GF-D8 (cell line): ENCODE measurements at regions not wholly inside any gene's neighbourhood (a gene's known extent, or its start where the extent isn't known, plus 50 kb on each side); places are given as distances from the start of the nearest gene placed in this dataset.
"Not testable (repeated sequence)": the region's sequence is repeated elsewhere in the genome, so short reads cannot be mapped to it uniquely, and the experiment has no call there.

Source experiments
- DNase-seq: peaks from one replicate; lab custom pipeline; 2025; lab: John Stamatoyannopoulos, UW

DNA sequence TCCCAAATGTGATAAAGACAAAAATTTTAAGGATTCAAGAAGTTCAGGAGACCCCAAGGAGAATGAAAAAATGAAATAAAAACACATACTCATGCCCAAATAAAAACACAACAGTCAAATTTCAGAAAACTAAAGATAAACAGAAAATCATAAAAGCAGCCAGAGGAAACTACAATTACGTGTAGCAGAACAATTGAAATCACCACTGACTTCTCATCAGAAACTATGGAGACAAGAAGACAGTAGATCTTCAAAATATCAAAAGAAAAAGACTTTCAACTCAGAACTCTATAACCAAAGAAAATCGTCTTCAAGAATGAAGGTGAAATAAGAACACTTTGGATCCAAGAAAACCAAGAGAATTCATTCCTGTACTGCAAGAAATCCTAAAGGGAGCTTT is 54.9 kb downstream of the DIO3 start:
- DNase-seq: no peak

DNA sequence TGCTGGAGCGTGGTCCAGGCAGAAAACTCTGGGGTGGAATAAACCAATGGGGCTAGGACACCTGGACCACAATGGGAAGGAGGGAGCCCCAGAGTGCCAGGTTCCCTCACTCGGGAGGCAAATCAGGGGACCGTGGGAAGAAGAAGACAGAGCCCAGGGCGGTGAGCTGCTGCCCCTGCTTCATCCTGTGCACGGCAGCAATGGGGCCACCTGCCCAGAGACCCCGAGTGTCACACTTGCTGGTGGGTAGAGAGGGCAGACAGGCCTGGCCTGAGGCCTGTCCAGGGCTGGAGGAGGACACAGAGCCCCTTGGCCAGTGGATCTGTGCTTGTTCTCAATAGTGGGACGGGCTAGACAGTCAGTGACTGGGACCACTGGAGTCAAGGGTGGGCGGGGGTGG is 58.2 kb downstream of the DIO3 start:
- no peak for DNase-seq

DNA sequence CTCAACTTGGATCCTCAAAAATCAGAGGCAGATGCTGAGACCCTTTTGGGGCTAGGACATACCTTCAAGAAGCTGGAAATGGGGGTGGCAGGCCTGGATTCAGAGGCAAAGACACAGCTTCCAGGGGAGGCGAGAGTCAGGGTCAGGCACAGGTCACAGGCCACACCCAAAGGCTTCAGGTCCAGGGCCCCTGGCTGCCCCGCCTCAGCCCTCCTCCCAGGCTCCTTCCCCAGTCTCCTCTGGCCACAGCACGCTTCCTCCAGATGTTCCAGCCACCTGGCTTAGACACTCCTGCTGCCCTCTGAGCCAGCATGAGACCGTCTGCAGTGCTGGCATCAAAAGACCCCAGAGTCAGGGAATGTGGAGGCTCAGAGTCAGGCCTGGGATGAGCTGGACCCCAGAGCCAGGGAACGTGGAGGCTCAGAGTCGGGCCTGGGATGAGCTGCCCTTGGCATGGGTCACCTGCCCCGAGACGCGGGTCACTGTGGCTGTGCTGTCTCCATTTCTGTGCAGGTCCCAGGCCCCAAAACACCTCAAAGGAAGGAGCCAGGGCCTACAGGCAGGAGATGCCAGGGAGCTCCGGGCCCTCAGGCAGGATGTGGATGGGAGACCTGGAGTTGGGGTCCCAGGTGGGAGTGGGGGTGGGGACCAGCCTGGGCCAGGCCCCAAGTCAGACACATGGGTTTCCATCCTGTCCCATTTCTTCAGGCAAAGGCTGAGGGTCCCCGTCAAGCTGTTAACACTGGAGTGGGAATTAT is 58.9 kb downstream of the DIO3 start:
- no peak for DNase-seq

DNA sequence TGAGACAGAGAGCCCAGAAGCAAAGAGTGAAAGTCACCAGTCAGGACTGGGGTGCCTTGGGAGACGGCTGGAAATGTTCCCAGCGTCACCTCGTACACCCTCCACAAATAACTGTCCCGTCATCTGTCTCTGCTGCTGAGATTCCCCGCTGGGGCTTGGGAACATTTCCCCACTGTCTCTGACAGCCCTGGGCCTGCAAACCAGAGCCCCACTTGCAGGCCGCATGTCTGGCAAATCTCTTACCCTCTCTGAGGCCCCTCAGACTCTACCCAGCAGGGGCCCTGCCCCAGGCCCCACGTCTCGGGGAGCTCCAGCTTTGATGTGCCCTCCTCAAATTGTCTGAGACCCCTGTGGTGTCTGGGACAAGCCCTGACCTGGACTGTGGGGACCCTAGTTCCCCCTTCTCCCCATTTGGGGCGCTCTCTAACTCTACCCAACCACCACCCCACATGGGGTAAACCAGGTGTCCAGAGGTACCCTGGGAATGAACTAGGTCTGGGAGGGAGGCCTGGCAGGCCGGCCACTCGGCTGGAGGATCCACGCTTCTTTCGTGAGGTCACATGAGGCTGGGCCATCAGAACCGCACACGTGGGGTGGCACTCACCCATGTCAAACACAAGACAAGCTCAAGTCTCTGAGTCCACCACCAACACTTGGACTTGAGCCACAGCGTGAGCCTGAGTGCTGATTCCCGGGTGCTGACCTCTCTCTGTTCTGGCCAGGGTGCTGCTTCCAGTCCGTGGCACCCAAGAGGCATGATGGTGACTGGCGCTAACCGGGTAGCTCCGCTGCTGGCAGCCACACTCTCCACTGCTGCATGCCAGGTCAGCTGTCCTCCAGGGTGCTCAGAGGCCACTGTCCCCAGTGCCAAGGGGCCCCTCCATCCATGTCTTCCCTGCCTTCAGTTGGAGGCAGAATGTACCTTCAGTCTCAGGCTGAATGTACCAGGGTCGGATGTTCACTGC is 59.8 kb downstream of the DIO3 start:
- DNase-seq: no peak

DNA sequence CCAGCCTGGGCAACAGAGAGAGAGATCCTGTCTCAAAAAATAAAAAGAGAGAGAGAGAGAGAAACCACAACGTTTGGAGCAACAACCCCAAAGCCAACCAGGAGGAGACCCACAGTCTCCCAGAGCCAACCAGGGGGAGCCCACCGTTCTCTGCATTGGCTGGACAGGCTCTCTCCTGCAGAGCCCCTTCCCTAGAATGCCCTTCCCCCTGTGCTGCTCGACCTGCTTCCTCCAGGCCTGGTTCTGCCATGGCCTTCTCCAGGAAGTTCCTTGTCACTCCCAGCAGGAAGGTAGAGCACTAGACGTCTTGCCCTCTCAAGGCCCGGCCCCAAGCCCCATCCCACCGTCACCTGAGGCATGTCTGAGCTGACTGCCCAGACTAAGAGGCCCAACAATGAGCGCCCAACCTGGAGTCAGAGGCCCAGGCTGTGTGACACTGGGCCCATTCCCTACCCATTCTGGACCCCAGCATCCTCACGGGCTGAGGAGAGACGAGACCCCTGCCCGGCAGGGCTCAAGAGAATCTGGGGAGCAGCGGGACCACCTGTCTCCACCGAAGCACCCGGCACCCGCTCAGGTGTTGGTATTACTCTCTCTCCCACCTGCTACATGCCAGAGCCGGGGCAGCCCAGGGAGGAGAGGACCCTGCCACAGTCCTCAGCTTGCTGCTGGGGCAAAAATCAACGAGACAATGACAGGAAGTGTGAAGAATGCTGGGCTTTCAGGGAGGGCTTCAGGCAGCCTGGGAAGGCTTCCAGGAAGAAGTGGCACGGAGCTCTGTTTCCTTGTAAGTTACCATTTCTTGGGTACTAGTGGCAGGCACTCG is 61.2 kb downstream of the DIO3 start:
- no peak for DNase-seq

DNA sequence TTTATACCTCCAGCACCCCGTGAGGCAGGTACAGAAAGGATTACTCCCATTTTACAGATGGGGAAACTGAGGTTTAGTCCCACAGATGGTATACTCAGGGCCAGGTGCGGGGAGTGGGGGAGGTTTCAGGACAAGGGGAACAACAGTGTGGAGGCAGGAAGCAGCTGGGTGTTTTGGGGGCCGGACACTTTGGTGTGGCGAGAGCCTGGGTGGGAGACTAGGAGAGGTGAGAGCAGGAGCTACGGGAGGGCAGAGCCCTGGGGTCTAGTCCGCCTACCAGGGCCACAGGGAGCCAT is 61.7 kb downstream of the DIO3 start:
- DNase-seq: no peak

DNA sequence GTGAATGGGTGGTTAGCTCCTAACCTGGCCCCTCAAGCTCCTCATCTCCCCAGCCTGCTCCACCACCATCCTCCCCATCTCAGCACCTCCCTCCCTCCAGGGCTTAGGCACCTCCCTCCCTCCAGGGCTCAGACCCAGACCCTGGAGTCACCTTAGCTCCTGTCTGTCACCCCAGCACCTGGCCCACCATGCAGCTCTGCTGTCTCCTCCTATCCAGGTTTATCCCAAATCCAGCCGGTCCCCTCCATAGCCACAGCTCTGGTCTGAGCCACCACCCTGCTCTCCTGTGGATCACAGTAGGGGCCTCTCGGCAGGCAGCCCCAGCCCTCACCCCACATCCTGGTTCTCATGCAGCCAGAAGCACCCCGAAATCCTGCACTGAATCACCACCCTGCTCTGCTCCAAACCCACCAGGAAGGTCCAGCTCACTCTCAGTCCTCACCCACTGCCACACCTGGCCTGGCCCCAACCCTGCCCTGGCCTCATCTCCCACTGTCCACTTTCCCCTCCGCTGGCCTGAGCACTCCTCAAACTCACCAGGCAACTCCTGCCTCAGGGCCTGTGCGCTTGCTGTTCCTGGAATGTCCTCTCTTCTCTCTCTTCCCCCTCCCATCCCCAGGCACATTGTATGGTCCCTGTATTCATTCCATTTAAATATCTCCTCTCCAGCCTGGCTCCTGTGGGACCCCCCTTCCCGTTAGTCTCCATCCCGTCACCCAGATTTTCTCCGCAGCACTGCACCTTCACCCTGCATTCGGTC is 62.6 kb downstream of the DIO3 start:
- DNase-seq: no peak

DNA sequence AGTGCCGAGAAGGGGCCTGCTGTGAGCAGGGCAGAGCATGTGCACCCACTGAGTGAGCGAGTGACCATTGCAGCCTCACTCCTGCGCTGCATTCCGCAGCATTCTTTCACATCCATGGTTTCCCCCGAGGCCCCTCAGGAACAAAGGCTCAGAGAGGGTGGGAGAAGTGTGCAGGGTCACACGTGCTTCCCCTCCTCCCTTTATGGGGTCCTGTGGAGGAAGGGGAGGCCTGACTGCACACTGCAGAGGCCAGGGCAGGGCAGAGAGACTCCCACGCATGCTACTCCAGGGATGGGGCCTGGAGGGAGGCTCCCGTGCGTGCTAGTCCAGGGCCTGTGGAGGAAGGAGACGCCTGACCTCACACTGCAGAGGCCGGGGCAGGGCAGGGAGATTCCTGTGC is 63.2 kb downstream of the DIO3 start:
- DNase-seq: no peak

DNA sequence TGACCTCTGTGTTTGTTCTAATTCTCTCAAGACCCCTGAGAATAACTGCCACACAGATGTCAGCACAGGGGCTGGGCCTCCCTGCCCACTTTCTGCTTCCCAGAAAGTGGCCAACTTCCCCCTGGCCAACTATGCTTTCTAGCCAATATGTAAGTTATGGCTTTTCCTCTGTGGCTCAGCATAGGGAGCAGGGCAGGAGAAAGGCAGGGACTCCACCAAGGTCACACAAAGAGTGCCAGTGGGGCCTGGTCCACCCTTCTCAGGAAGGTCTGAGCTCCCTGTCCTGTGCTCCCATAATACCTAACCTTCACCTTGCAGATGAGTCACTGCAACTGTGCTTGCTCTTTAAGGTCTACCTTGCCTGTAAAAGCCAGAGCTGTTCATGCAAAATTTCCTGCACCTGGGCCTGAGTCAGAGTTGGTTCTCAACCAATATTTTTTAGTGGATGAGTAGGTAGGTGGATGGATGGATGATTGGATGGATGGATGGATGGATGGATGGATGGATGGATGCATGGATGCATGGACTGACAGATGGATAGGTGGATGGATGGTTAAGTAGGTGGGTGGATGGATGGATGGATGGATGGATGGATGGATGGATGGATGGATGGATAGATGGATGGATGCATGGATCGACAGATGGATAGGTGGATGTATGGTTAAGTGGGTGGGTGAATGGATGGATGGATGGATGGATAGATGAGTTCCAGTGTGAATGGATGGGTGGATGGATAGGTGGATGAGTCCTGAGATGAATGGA is 64.2 kb downstream of the DIO3 start:
- DNase-seq: no peak

DNA sequence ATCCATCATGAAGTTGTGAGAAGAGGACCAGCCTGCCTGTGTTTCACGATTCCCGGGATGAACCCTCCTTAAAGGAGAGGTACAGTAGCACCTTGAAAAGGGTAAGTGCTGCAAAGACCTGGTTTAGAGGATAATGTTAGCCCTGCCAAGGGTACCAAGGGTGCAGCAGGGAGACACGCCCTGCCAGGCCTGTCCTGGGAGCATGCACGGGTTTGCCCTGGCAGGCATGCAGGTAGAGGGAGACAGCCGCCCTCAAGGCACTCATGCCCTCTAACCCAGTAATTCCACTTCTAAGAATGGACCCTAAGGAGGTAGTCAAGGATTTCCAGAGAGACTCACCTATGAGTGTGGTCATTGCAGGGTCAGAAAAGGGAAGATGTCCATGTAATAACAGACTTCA is 65.0 kb downstream of the DIO3 start:
- no peak for DNase-seq

DNA sequence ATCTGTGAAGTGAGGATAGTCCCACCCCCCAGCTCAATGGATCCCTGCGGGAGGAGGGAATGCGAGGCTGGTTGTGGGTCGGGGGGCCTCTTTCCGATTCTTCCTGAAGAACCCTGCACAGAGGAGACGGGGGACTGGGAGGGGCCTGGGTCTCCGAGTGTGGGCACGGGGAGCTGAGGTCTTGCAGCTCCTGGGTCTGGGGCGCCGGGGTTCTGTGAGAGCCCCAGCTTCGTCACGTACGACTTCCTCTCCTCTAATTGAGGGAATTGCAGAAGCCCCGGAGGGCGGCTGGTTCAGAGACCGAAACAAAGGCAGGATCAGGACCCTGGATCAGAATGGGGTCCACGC is 66.6 kb downstream of the DIO3 start:
- no peak for DNase-seq

DNA sequence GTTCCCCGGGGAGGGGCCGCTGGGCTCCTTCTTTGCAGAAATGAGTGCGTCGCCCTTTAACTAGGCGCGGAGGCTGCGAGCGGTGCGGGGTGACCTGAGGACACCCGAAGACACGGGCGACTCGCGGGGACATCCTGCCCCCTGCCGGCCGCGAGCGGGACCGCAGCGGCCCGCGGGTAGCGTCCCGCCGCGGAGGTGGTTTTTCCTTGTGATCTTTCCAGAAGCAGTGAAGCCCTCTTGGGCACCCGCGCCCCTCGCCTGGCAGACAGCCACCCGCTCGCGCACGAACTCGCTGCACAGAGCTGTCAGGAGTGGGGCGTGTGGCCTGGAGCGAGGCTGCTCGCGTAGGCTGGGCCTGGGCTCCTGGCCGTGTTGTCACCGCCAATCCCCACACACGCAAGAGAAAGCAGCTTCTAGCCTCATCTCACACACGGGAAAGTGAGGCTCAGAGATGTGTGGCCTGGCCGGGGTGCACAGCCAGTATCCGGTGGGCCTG is 67.2 kb downstream of the DIO3 start:
- no peak for DNase-seq

DNA sequence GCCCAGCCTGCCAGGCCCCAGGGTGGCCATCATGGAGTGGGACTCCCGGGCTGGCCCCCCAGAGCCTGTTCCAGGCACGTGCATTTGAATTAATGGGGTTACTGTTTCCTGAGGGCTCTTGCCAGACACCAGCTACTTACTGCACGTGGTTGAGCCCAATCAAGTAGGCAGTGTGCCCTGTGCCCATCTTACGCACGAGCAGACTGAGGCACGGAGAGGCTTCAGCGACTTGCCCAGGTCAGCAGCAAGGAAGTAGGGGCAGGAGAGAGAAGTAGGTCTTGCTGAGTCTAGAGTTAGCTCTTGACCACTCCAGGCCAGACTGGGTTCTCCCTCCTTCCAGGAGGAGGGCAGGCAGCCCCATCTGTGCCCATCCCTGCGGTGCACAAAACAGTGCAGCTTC is 67.7 kb downstream of the DIO3 start:
- no peak for DNase-seq

DNA sequence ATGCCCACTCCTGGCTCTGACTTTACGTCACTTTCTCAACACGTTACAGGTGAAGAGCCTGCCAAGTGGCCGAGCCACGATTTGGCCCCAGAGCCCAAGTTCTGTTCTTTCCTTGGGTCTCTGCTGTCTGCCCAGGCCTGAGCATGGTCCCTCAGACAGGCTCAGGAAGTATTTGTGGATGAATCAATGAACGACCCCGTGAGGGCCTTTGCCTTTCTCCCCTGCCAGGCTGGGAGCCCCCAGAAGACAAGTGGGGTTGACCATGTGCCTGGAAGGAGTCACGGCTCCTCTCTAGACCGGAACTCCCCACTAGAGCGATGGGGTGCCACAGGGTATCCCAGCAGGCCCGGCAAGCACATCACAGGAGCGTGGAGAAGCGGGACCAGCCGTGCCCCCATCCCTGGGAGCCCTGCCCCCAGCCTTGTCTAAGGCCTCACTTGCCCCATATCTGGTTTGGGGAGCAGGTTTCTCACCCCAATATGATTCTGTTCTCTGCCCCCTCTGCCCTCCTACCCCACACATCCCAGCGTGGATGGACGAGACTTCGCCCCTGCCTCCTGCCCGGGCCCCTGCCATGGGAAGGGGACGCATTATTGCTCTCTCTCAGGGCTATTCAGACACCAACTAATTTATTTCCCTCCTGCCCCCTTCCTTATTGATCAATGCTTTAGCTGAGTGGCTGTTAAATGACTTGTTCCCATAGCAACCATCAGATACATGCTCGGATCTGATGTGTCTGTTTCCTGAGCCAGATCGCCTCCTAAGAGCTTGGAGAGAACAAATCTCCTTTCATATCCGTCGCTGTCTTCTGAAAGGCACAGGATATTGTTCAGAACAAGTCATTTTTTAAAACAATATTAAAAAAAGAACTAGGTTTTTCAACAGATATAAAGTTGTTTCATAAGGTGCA is 69.0 kb downstream of the DIO3 start:
- no peak for DNase-seq

DNA sequence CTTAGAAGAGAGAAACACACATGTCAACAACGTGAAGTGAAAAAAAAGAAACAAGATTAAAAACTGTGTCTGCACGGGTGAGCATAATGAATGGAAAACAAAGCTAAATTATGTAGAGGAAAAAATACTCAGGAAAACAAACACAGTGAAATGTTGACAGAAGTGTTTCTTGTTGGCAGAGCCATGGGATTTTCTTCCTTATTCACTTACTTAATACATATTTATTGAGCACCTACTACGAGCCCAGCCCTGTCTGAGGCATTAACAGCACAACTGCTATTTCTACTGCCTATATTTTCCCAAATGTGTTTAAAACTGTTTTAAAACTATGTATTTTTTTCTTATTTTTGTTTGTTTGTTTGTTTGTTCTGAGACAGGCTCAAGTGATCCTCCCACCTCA is 69.9 kb downstream of the DIO3 start:
- no peak for DNase-seq

DNA sequence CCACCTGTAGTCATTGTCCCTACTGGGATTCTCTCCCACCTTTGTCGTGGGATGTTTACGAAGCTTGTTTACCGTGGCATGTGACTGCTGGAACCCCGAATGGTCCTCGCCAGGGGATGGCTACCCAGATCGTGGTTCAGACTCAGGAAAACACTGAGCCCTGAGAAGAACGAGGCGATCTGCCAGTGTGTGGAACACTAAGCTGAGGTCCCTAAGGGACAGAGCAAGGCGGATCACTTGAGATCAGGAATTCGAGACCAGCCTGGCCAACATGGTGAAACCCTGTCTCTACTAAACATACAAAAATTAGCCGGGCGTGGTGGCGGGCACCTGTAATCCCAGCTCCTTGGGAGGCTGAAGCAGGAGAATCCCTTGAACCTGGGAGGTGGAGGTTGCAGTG is 70.7 kb downstream of the DIO3 start:
- not testable (repeated sequence) for DNase-seq

DNA sequence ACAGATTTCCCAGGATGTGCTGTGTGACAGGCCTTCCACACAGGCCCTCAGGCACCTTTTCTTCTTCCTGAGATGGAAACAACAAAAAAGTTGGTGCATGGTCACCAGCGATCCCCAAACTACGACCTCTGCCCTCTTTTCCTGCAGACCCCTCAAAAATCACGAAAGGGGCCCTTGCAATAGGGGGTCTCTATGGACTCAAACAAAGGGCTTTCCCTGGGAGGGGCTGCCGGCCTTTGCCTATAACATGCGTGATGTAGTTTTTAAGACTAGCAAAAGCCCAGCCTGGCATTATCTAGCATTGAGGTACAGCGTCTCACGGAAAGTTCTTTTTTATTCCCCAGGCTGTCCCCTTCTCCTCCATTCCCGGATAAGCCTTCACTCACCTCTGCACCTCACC is 71.2 kb downstream of the DIO3 start:
- no peak for DNase-seq

DNA sequence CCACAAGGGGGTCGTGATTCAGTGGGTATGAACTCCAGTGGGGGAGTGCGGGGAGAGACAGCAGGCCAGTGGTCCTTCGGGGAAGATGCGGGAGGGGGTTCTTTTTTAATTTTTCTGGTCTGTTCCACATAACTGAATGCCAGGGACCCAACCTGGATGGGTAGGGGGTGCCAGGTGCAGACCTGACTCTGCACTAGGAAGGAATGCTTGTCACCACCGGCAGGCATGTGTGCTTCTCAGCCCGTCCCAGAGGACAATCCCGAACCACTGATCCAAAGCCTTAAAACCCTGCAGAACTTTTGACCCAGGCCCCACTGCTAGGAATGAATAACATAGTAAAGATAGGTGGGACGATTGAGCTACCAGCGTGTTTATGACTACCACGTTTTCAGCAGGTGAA is 72.0 kb downstream of the DIO3 start:
- no peak for DNase-seq

DNA sequence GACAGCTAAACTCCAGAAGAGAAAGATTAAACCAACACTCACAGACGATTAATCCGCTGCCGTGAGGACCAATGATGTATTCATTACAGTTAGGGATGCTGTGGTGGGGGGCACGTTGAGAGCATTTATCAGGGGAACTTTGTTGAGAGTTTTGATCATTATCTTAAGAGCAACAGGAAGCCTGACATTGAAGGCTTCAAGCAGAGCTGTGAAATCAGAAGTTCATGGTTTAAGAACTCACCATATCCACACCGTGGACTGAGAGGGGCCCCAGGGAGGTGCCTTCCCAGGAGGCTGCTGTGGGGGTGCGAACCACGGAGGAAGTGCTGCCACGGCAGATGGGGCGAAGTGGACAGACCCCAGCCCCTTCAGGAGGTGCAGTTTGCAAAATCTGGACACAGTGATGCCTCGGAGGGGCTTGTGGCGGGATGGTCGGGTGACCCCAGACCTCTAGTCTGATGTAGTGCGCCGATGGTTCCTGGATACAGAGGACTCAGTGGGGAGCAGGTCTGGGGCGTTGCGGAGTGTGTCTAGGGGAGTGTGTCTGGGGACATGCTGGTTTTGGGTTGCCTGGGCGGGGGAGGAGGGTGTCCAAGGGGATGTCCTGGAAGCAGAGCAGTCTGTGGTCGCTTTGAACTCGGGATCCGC is 73.0 kb downstream of the DIO3 start:
- no peak for DNase-seq
